GM13977 (cell line): ENCODE measurements at regions not wholly inside any gene's neighbourhood (a gene's known extent, or its start where the extent isn't known, plus 50 kb on each side); places are given as distances from the start of the nearest gene placed in this dataset.

Experiments
- DNase-seq: peaks from one replicate; pipeline ENCODE4 v3.0.0; 2012; ENCODE audit warnings: low spot score
- CTCF ChIP-seq: IDR thresholded peaks from 2 replicates; pipeline ENCODE4 v1.5.1; 2012; ENCODE audit warnings: mild to moderate bottlenecking, control low read depth; ENCODE audit not compliant: insufficient read depth; ENCODE audit errors: extremely low read depth, missing control alignments
- in situ Hi-C: fragments of 300-500 bp; cut with MboI; formaldehyde crosslinking; loops from one replicate; pipeline ENCODE4 v1.12.0; 2022; ENCODE audit warnings: low sequenced_read_pairs, low pct_unique_long_range_greater_than_20kb, mixed read lengths, inconsistent platforms; ENCODE audit not compliant: unreplicated experiment

GRCh38 chr4:107213410-107213809 is 177.3 kb upstream of the DKK2 start:
- TF ChIP-seq CTCF: no peak
- in situ Hi-C loops: no loop called here
- DNase-seq: no peak

- TF ChIP-seq CTCF: no peak
- in situ Hi-C loops: no loop called here
- no peak for DNase-seq
These were observed 176.5 kb upstream of the DKK2 start for GRCh38 chr4:107212565-107212964.

- in situ Hi-C loops: no loop called here
- TF ChIP-seq CTCF: no peak
- no peak for DNase-seq
These were observed 174.5 kb upstream of the DKK2 start for GRCh38 chr4:107210450-107211239.

GRCh38 chr4:107203733-107204132 is 167.6 kb upstream of the DKK2 start:
- no peak for TF ChIP-seq CTCF
- in situ Hi-C loops: no loop called here
- DNase-seq: no peak

DNA sequence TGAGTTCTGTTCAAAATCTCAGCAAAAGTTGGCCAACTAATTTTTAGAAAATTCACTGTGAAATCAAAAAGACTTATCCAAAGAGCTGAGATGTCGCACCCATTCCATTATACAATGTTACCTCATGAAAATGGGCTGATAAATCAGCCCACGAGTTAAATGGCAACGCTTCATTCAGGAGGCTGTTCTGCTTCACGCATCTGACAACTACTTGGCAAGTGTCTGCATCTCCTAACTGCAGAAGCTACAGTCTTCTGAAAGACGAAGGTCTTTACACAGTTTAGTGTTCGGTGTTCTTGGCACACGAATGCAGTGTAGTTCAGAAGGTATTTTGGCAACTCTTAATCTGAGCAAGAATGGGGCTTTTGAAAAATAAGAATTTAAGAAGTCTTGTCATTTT is 166.6 kb upstream of the DKK2 start:
- TF ChIP-seq CTCF: no peak
- no peak for DNase-seq
- in situ Hi-C loops: no loop called here

- in situ Hi-C loops: no loop called here
- no peak for DNase-seq
- no peak for TF ChIP-seq CTCF
These were observed 161.0 kb upstream of the DKK2 start for GRCh38 chr4:107197121-107197520.

DNA sequence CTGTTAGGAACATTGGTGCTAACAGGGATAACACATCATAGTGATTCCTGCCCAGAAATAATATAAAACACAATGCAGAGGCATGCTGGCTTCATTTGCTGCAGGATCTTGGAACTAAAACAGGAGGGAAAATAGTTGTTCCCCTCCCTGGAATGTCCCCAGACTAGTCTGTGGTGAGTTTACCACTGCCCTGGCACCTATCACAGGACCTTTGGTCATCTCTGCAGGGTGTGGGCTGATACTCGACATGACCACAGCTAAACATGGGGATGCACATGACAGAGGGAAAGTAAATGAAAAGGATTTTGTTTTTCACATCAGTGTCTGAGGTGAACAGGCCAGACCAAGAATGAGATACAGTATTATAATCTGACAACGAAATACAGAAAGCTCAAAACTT is 160.2 kb upstream of the DKK2 start:
- no peak for DNase-seq
- no peak for TF ChIP-seq CTCF
- in situ Hi-C loops: no loop called here
